ENCODE measurements at regions not wholly inside any gene's neighbourhood (a gene's known extent, or its start where the extent isn't known, plus 50 kb on each side); places are given as distances from the start of the nearest gene placed in this dataset.

GRCh38 chr4:156710365-156711192, 261.0 kb downstream of the PDGFC start:
- no peak for DNase-seq

- DNase-seq: no peak
These were observed 266.3 kb downstream of the PDGFC start for GRCh38 chr4:156705311-156705710.

GRCh38 chr4:156695163-156695562, 276.4 kb downstream of the PDGFC start:
- peak; percentile 38 for DNase-seq

- no peak for DNase-seq
These were observed 277.2 kb downstream of the PDGFC start for GRCh38 chr4:156694413-156694812.

GRCh38 chr4:156693557-156693956, 278.0 kb downstream of the PDGFC start:
- DNase-seq: no peak

GRCh38 chr4:156692016-156692415, 279.6 kb downstream of the PDGFC start:
- DNase-seq: no peak

GRCh38 chr4:156690572-156690971, 281.0 kb downstream of the PDGFC start:
- no peak for DNase-seq

- no peak for DNase-seq
These were observed 285.5 kb downstream of the PDGFC start for GRCh38 chr4:156686120-156686519.

GRCh38 chr4:156685308-156685707, 286.3 kb downstream of the PDGFC start:
- DNase-seq: no peak

- no peak for DNase-seq
These were observed 293.9 kb downstream of the PDGFC start for GRCh38 chr4:156677656-156678055.

GRCh38 chr4:156677131-156677531, 294.5 kb downstream of the PDGFC start:
- peak; percentile 2 for DNase-seq

GRCh38 chr4:156676116-156676851, 295.3 kb downstream of the PDGFC start:
- DNase-seq: no peak

GRCh38 chr4:156673483-156673882, 298.1 kb downstream of the PDGFC start:
- DNase-seq: no peak

GRCh38 chr4:156672492-156673305, 298.9 kb downstream of the PDGFC start:
- peak; percentile 14 for DNase-seq

GRCh38 chr4:156665780-156666366, 305.7 kb downstream of the PDGFC start:
- DNase-seq: no peak

GRCh38 chr4:156663663-156664062, 307.9 kb downstream of the PDGFC start:
- DNase-seq: no peak

GRCh38 chr4:156662921-156663320, 308.7 kb downstream of the PDGFC start:
- no peak for DNase-seq

GRCh38 chr4:156661555-156661954, 310.0 kb downstream of the PDGFC start:
- no peak for DNase-seq

GRCh38 chr4:156660465-156660864, 311.1 kb downstream of the PDGFC start:
- no peak for DNase-seq

GRCh38 chr4:156659983-156660382, 311.6 kb downstream of the PDGFC start:
- no peak for DNase-seq

GRCh38 chr4:156659570-156659969, 312.0 kb downstream of the PDGFC start:
- no peak for DNase-seq

GRCh38 chr4:156656896-156657295, 314.7 kb downstream of the PDGFC start:
- DNase-seq: no peak

GRCh38 chr4:156654410-156654809, 317.2 kb downstream of the PDGFC start:
- no peak for DNase-seq

All from midbrain (tissue), 1 donor.